Activated T-cell treated with anti-CD3 and anti-CD28 coated beads, Interleukin-2, amount 50 U/mL, for 48 hours (primary cell): ENCODE measurements at regions not wholly inside any gene's neighbourhood (a gene's known extent, or its start where the extent isn't known, plus 50 kb on each side); places are given as distances from the start of the nearest gene placed in this dataset.

ENCODE experiments used
- DNase-seq, 2 experiments: peaks; one replicate each; pipeline ENCODE4 v3.0.0-alpha.2; 2020

GRCh38 chr11:10945196-10945595 lies 87.3 kb upstream of the ZBED5 start:
- no peak for DNase-seq

- DNase-seq = no peak
Measured at GRCh38 chr11:10943968-10944367, 86.1 kb upstream of the ZBED5 start.

- no peak for DNase-seq
Measured at GRCh38 chr11:10942620-10943019, 84.8 kb upstream of the ZBED5 start.

- no peak for DNase-seq
Measured at GRCh38 chr11:10941871-10942270, 84.0 kb upstream of the ZBED5 start.

GRCh38 chr11:10941414-10941813 lies 83.6 kb upstream of the ZBED5 start:
- DNase-seq = no peak

GRCh38 chr11:10938650-10939387 lies 81.0 kb upstream of the ZBED5 start:
- DNase-seq = no peak

- DNase-seq = no peak
Measured at GRCh38 chr11:10938231-10938630, 80.4 kb upstream of the ZBED5 start.

GRCh38 chr11:10937385-10937771 lies 79.5 kb upstream of the ZBED5 start:
- DNase-seq = no peak

GRCh38 chr11:10936626-10937384 lies 79.0 kb upstream of the ZBED5 start:
- DNase-seq = no peak

GRCh38 chr11:10935015-10935559 lies 77.2 kb upstream of the ZBED5 start:
- DNase-seq = no peak

GRCh38 chr11:10934293-10934860 lies 76.5 kb upstream of the ZBED5 start:
- DNase-seq = peak in 1 of 2 experiments; percentile 32

GRCh38 chr11:10933455-10934292 lies 75.8 kb upstream of the ZBED5 start:
- peak; percentile 91 to 92 for DNase-seq

- DNase-seq = no peak
Measured at GRCh38 chr11:10932976-10933375, 75.1 kb upstream of the ZBED5 start.

- peak in 1 of 2 experiments; percentile 30 for DNase-seq
Measured at GRCh38 chr11:10931761-10932670, 74.2 kb upstream of the ZBED5 start.

- peak; percentile 51 to 58 for DNase-seq
Measured at GRCh38 chr11:10930972-10931760, 73.3 kb upstream of the ZBED5 start.

- DNase-seq = peak in 1 of 2 experiments; percentile 57
Measured at GRCh38 chr11:10930224-10930971, 72.5 kb upstream of the ZBED5 start.

- no peak for DNase-seq
Measured at GRCh38 chr11:10927538-10927937, 69.7 kb upstream of the ZBED5 start.

GRCh38 chr11:10926801-10927211 lies 69.0 kb upstream of the ZBED5 start:
- DNase-seq = no peak

GRCh38 chr11:10925149-10925926 lies 67.5 kb upstream of the ZBED5 start:
- DNase-seq = no peak
